CD4-positive, alpha-beta memory T cell (primary cell): ENCODE measurements at regions not wholly inside any gene's neighbourhood (a gene's known extent, or its start where the extent isn't known, plus 50 kb on each side); places are given as distances from the start of the nearest gene placed in this dataset.

Source experiments
- CTCF ChIA-PET: fragments of 350-600 bp; sonication (Branson Sonifier 250); formaldehyde crosslinking; loops from one replicate; lab custom pipeline; 2021; ENCODE audit warnings: inconsistent platforms; ENCODE audit not compliant: partially characterized antibody; lab: Charles Lee
- POLR2A ChIA-PET: fragments of 350-600 bp; sonication (Branson Sonifier 250); formaldehyde crosslinking; loops from one replicate; lab custom pipeline; 2021; ENCODE audit not compliant: partially characterized antibody; lab: Charles Lee
- DNase-seq, 5 donors: peaks; one replicate each; pipeline versions ENCODE4 v3.0.0 to v3.0.0-alpha.2; 2020 to 2022; ENCODE audit warnings: mixed read lengths in 1 of 5
- H3K27ac ChIP-seq: one replicate; pipeline ENCODE4 v1.7.0; 2013; ENCODE audit warnings: low read depth, low read length
- H3K27me3 ChIP-seq: 2 replicates; pipeline ENCODE4 v1.7.0; 2013; ENCODE audit warnings: mild to moderate bottlenecking, low read length, moderate library complexity; ENCODE audit not compliant: insufficient read depth
- H3K36me3 ChIP-seq: 2 replicates; pipeline ENCODE4 v1.7.0; 2013; ENCODE audit warnings: mild to moderate bottlenecking, low read length, moderate library complexity; ENCODE audit not compliant: insufficient read depth
- H3K4me1 ChIP-seq: 2 replicates; pipeline ENCODE4 v1.7.0; 2013; ENCODE audit warnings: mild to moderate bottlenecking, low read length, moderate library complexity; ENCODE audit not compliant: insufficient read depth
- H3K4me3 ChIP-seq, 2 donors: one replicate each; pipeline ENCODE4 v1.7.0; 2013; ENCODE audit warnings: low read length in 2 of 2, mild to moderate bottlenecking in 1 of 2
- H3K9me3 ChIP-seq, 2 donors: one replicate each; pipeline ENCODE4 v1.7.0; 2013; ENCODE audit warnings: low read length in 2 of 2, control low read depth in 1 of 2; ENCODE audit not compliant: control insufficient read depth in 1 of 2
- H3K27ac Mint-ChIP-seq, 7 donors: one replicate each; pipeline ENCODE4 v1.8.0; 2020 to 2021; ENCODE audit warnings: mixed read lengths in 7 of 7, mild to moderate bottlenecking in 6 of 7, inconsistent platforms in 3 of 7, moderate library complexity in 3 of 7
- H3K27me3 Mint-ChIP-seq, 2 donors: one replicate each; pipeline ENCODE4 v1.8.0; 2020 to 2021; ENCODE audit warnings: mixed read lengths in 2 of 2
- H3K36me3 Mint-ChIP-seq, 2 donors: one replicate each; pipeline ENCODE4 v1.8.0; 2020 to 2021; ENCODE audit warnings: mixed read lengths in 2 of 2, inconsistent platforms in 1 of 2, mild to moderate bottlenecking in 1 of 2
- H3K4me1 Mint-ChIP-seq, 4 donors: one replicate each; pipeline ENCODE4 v1.8.0; 2020 to 2021; ENCODE audit warnings: mixed read lengths in 4 of 4, mild to moderate bottlenecking in 1 of 4
- H3K4me3 Mint-ChIP-seq, 8 donors: one replicate each; pipeline ENCODE4 v1.8.0; 2020 to 2021; ENCODE audit warnings: mixed read lengths in 8 of 8, mild to moderate bottlenecking in 7 of 8, moderate library complexity in 6 of 8, inconsistent platforms in 3 of 8
- H3K9me3 Mint-ChIP-seq, 8 donors: one replicate each; pipeline ENCODE4 v1.8.0; 2020 to 2021; ENCODE audit warnings: mixed read lengths in 8 of 8, mild to moderate bottlenecking in 5 of 8, inconsistent platforms in 3 of 8, moderate library complexity in 1 of 8
- intact Hi-C: fragments of 100-400 bp; cut with micrococcal nuclease; formaldehyde crosslinking; loops from one replicate; pipeline ENCODE4 v1.15.1; 2023

GRCh38 chr7:34207810-34208209, 302.5 kb downstream of the BMPER start:
- Mint-ChIP-seq H3K36me3 (no peaks in the 10 kb centered on the region), H3K4me1 (no peaks in the 10 kb centered on the region), H3K4me3 (no peak overlapping the region), H3K9me3 (peaks cover 0 to 7% (median 4%) of the 10 kb centered on the region in 8 donors), H3K27me3 (peaks cover 0 to 2% of the 10 kb centered on the region in 2 donors), H3K27ac (no peak overlapping the region)
- H3K9me3 ChIP-seq: no peaks in the 10 kb centered on the region
- no peaks in the 10 kb centered on the region for H3K4me1 ChIP-seq
- H3K27me3 ChIP-seq: no peaks in the 10 kb centered on the region
- intact Hi-C loops: loop anchor here (5.0 kb wide), 1 partner anchor 136 kb away; no protein-coding TSS in a partner anchor
- H3K36me3 ChIP-seq: no peaks in the 10 kb centered on the region
- POLR2A ChIA-PET: no interaction called here
- DNase-seq: no peak
- H3K27ac ChIP-seq: no peak overlapping the region
- CTCF ChIA-PET: no interaction called here
- H3K4me3 ChIP-seq: no peak overlapping the region

- Mint-ChIP-seq H3K36me3 (no peaks in the 10 kb centered on the region), H3K9me3 (peaks cover 0 to 7% (median 5%) of the 10 kb centered on the region in 8 donors), H3K27ac (no peak overlapping the region), H3K4me3 (no peak overlapping the region), H3K27me3 (peaks cover 0 to 2% of the 10 kb centered on the region in 2 donors), H3K4me1 (no peaks in the 10 kb centered on the region)
- Histone ChIP-seq H3K4me1 (no peaks in the 10 kb centered on the region), H3K9me3 (no peaks in the 10 kb centered on the region), H3K27ac (no peak overlapping the region), H3K4me3 (no peak overlapping the region), H3K36me3 (no peaks in the 10 kb centered on the region), H3K27me3 (no peaks in the 10 kb centered on the region)
- POLR2A ChIA-PET: no interaction called here
- no peak for DNase-seq
- intact Hi-C loops: loop anchor here (5.0 kb wide), 1 partner anchor 137 kb away; no protein-coding TSS in a partner anchor
- CTCF ChIA-PET: no interaction called here
These were observed 303.7 kb downstream of the BMPER start for GRCh38 chr7:34208878-34209621.

GRCh38 chr7:34211018-34211417, 305.7 kb downstream of the BMPER start:
- peaks cover 0 to 2% of the 10 kb centered on the region in 2 donors for H3K27me3 Mint-ChIP-seq
- H3K9me3 Mint-ChIP-seq: peaks cover 0 to 9% (median 5%) of the 10 kb centered on the region in 8 donors
- no peaks in the 10 kb centered on the region for H3K36me3 Mint-ChIP-seq
- Histone ChIP-seq H3K4me1 (no peaks in the 10 kb centered on the region), H3K27me3 (no peaks in the 10 kb centered on the region), H3K36me3 (no peaks in the 10 kb centered on the region), H3K27ac (no peak overlapping the region), H3K9me3 (no peaks in the 10 kb centered on the region), H3K4me3 (no peak overlapping the region)
- no peak overlapping the region for H3K4me3 Mint-ChIP-seq
- ChIA-PET POLR2A (no interaction called here), CTCF (no interaction called here)
- no peaks in the 10 kb centered on the region for H3K4me1 Mint-ChIP-seq
- no peak overlapping the region for H3K27ac Mint-ChIP-seq
- intact Hi-C loops: no loop called here
- DNase-seq: no peak

GRCh38 chr7:34217972-34218371, 312.6 kb downstream of the BMPER start:
- Histone ChIP-seq H3K36me3 (no peaks in the 10 kb centered on the region), H3K4me1 (no peaks in the 10 kb centered on the region), H3K9me3 (no peaks in the 10 kb centered on the region), H3K27ac (no peak overlapping the region), H3K4me3 (no peak overlapping the region), H3K27me3 (no peaks in the 10 kb centered on the region)
- no peaks in the 10 kb centered on the region for H3K36me3 Mint-ChIP-seq
- H3K4me1 Mint-ChIP-seq: no peaks in the 10 kb centered on the region
- CTCF ChIA-PET: no interaction called here
- H3K27me3 Mint-ChIP-seq: no peaks in the 10 kb centered on the region
- peaks cover 0 to 4% (median 0%) of the 10 kb centered on the region in 8 donors for H3K9me3 Mint-ChIP-seq
- POLR2A ChIA-PET: no interaction called here
- no peak overlapping the region for H3K4me3 Mint-ChIP-seq
- intact Hi-C loops: no loop called here
- no peak for DNase-seq
- no peak overlapping the region for H3K27ac Mint-ChIP-seq

GRCh38 chr7:34219153-34219718, 313.9 kb downstream of the BMPER start:
- H3K36me3 Mint-ChIP-seq: no peaks in the 10 kb centered on the region
- H3K4me3 ChIP-seq: no peak overlapping the region
- CTCF ChIA-PET: no interaction called here

GRCh38 chr7:34220506-34221185, 315.3 kb downstream of the BMPER start:
- DNase-seq: no peak
- intact Hi-C loops: no loop called here
- no peak overlapping the region for H3K4me3 ChIP-seq
- H3K9me3 ChIP-seq: no peaks in the 10 kb centered on the region
- CTCF ChIA-PET: no interaction called here
- no peaks in the 10 kb centered on the region for H3K4me1 ChIP-seq
- H3K27ac Mint-ChIP-seq: no peak overlapping the region
- no peak overlapping the region for H3K27ac ChIP-seq
- POLR2A ChIA-PET: no interaction called here
- no peaks in the 10 kb centered on the region for H3K27me3 Mint-ChIP-seq
- H3K36me3 ChIP-seq: no peaks in the 10 kb centered on the region
- no peaks in the 10 kb centered on the region for H3K27me3 ChIP-seq
- H3K4me3 Mint-ChIP-seq: no peak overlapping the region
- H3K36me3 Mint-ChIP-seq: no peaks in the 10 kb centered on the region
- no peaks in the 10 kb centered on the region for H3K9me3 Mint-ChIP-seq
- H3K4me1 Mint-ChIP-seq: no peaks in the 10 kb centered on the region

More at GRCh38 chr7:34219153-34219718, 313.9 kb downstream of the BMPER start:
- Mint-ChIP-seq H3K4me1 (no peaks in the 10 kb centered on the region), H3K27ac (no peak overlapping the region), H3K27me3 (no peaks in the 10 kb centered on the region), H3K9me3 (peaks cover 0 to 3% (median 0%) of the 10 kb centered on the region in 8 donors), H3K4me3 (no peak overlapping the region)
- H3K9me3 ChIP-seq: no peaks in the 10 kb centered on the region
- intact Hi-C loops: no loop called here
- no peak overlapping the region for H3K27ac ChIP-seq
- POLR2A ChIA-PET: no interaction called here
- no peak for DNase-seq
- no peaks in the 10 kb centered on the region for H3K36me3 ChIP-seq
- H3K4me1 ChIP-seq: no peaks in the 10 kb centered on the region
- H3K27me3 ChIP-seq: no peaks in the 10 kb centered on the region

- ChIA-PET POLR2A (no interaction called here), CTCF (no interaction called here)
- H3K27ac ChIP-seq: no peak overlapping the region
- Mint-ChIP-seq H3K27ac (no peak overlapping the region), H3K9me3 (peaks cover 0 to 2% (median 0%) of the 10 kb centered on the region in 8 donors), H3K4me3 (no peak overlapping the region), H3K4me1 (no peaks in the 10 kb centered on the region), H3K36me3 (no peaks in the 10 kb centered on the region), H3K27me3 (no peaks in the 10 kb centered on the region)
- H3K27me3 ChIP-seq: no peaks in the 10 kb centered on the region
- intact Hi-C loops: no loop called here
- no peaks in the 10 kb centered on the region for H3K36me3 ChIP-seq
- DNase-seq: no peak
- no peaks in the 10 kb centered on the region for H3K9me3 ChIP-seq
- no peak overlapping the region for H3K4me3 ChIP-seq
- H3K4me1 ChIP-seq: no peaks in the 10 kb centered on the region
These were observed 317.0 kb downstream of the BMPER start for GRCh38 chr7:34222316-34222715.
